H9 (cell line): ENCODE measurements at regions not wholly inside any gene's neighbourhood (a gene's known extent, or its start where the extent isn't known, plus 50 kb on each side); places are given as distances from the start of the nearest gene placed in this dataset.

Source experiments
- DNase-seq: peaks from one replicate; pipeline ENCODE4 v3.0.0-alpha.2; 2017
- H2AFZ ChIP-seq: one replicate; pipeline ENCODE4 v1.6.1; 2013; ENCODE audit warnings: mild to moderate bottlenecking, low read length, control low read depth, moderate library complexity
- H2AK5ac ChIP-seq: 2 replicates; pipeline ENCODE4 v1.6.1; 2013; ENCODE audit warnings: low read length, control low read depth, mixed read lengths; ENCODE audit not compliant: insufficient read length
- H2BK120ac ChIP-seq: one replicate; pipeline ENCODE4 v1.6.1; 2013; ENCODE audit warnings: low read depth, mild to moderate bottlenecking, low read length, control low read depth, inconsistent platforms; ENCODE audit not compliant: poor library complexity, severe bottlenecking
- H2BK12ac ChIP-seq: 2 replicates; pipeline ENCODE4 v1.6.1; 2013; ENCODE audit warnings: low read length, control low read depth, mixed read lengths, low read depth; ENCODE audit not compliant: insufficient read length
- H2BK15ac ChIP-seq: 2 replicates; pipeline ENCODE4 v1.6.1; 2013; ENCODE audit warnings: low read depth, low read length, control low read depth
- H2BK20ac ChIP-seq: one replicate; pipeline ENCODE4 v1.6.1; 2013; ENCODE audit warnings: low read depth, mild to moderate bottlenecking, low read length, control low read depth, inconsistent platforms; ENCODE audit not compliant: poor library complexity, severe bottlenecking
- H2BK5ac ChIP-seq: 2 replicates; pipeline ENCODE4 v1.6.1; 2013; ENCODE audit warnings: low read length, control low read depth, mixed read lengths; ENCODE audit not compliant: insufficient read length
- H3K14ac ChIP-seq: 2 replicates; pipeline ENCODE4 v1.6.1; 2013; ENCODE audit warnings: low read length, control low read depth; ENCODE audit not compliant: insufficient read depth
- H3K18ac ChIP-seq: 2 replicates; pipeline ENCODE4 v1.6.1; 2013; ENCODE audit warnings: low read depth, mild to moderate bottlenecking, mixed read lengths, low read length, control low read depth; ENCODE audit not compliant: insufficient read length
- H3K23ac ChIP-seq: 2 replicates; pipeline ENCODE4 v1.6.1; 2013; ENCODE audit warnings: low read length, control low read depth, mixed read lengths, low read depth; ENCODE audit not compliant: insufficient read length
- H3K23me2 ChIP-seq: 2 replicates; pipeline ENCODE4 v1.6.1; 2013; ENCODE audit warnings: low read depth, mild to moderate bottlenecking, mixed read lengths, low read length, control low read depth; ENCODE audit not compliant: insufficient read length, poor library complexity, severe bottlenecking
- H3K27ac ChIP-seq: 2 replicates; pipeline ENCODE4 v1.5.1; 2013; ENCODE audit warnings: low read length, control low read depth, mixed read lengths, low read depth; ENCODE audit not compliant: insufficient read length
- H3K27me3 ChIP-seq: 2 replicates; pipeline ENCODE4 v1.6.1; 2013; ENCODE audit warnings: low read length, control low read depth, inconsistent platforms; ENCODE audit not compliant: insufficient read depth
- H3K4ac ChIP-seq: 2 replicates; pipeline ENCODE4 v1.6.1; 2013; ENCODE audit warnings: low read depth, mild to moderate bottlenecking, control low read depth, inconsistent platforms, low read length, moderate library complexity
- H3K4me1 ChIP-seq: 2 replicates; pipeline ENCODE4 v1.6.1; 2013; ENCODE audit warnings: low read length, control low read depth, inconsistent platforms; ENCODE audit not compliant: insufficient read depth
- H3K4me2 ChIP-seq: 2 replicates; pipeline ENCODE4 v1.6.1; 2013; ENCODE audit warnings: low read length, control low read depth, mixed read lengths; ENCODE audit not compliant: insufficient read length, insufficient read depth
- H3K56ac ChIP-seq: 2 replicates; pipeline ENCODE4 v1.6.1; 2013; ENCODE audit warnings: low read depth, mild to moderate bottlenecking, mixed read lengths, low read length, control low read depth; ENCODE audit not compliant: insufficient read length
- H3K79me1 ChIP-seq: 2 replicates; pipeline ENCODE4 v1.6.1; 2013; ENCODE audit warnings: low read depth, mild to moderate bottlenecking, moderate library complexity, low read length, control low read depth, inconsistent platforms; ENCODE audit not compliant: insufficient read depth, poor library complexity, severe bottlenecking
- H3K79me2 ChIP-seq: 2 replicates; pipeline ENCODE4 v1.6.1; 2013; ENCODE audit warnings: low read length, control low read depth, inconsistent platforms; ENCODE audit not compliant: insufficient read depth
- H3K9ac ChIP-seq: 2 replicates; pipeline ENCODE4 v1.6.1; 2013; ENCODE audit warnings: low read length, control low read depth, mixed read lengths; ENCODE audit not compliant: insufficient read length; ENCODE audit errors: extremely low read depth
- H3K9me3 ChIP-seq: one replicate; pipeline ENCODE4 v1.6.1; 2013; ENCODE audit warnings: low read depth, low read length, inconsistent platforms; ENCODE audit not compliant: control insufficient read depth
- H3T11ph ChIP-seq: one replicate; pipeline ENCODE4 v1.6.1; 2013; ENCODE audit warnings: mild to moderate bottlenecking, low read length, control low read depth, inconsistent platforms
- H4K20me1 ChIP-seq: one replicate; pipeline ENCODE4 v1.6.1; 2013; ENCODE audit not compliant: control insufficient read depth, insufficient read length, insufficient read depth
- H4K5ac ChIP-seq: 2 replicates; pipeline ENCODE4 v1.6.1; 2013; ENCODE audit warnings: low read depth, mild to moderate bottlenecking, mixed read lengths, low read length, control low read depth; ENCODE audit not compliant: insufficient read length
- H4K8ac ChIP-seq: replicated peaks from 2 replicates; pipeline ENCODE4 v1.6.1; 2013; ENCODE audit warnings: low read length, control low read depth, mixed read lengths, low read depth; ENCODE audit not compliant: insufficient read length
- H4K91ac ChIP-seq: 2 replicates; pipeline ENCODE4 v1.6.1; 2013; ENCODE audit warnings: low read depth, mild to moderate bottlenecking, moderate library complexity, mixed read lengths, low read length, control low read depth; ENCODE audit not compliant: insufficient read length
- H3K27ac Mint-ChIP-seq, 3 experiments: 2 replicates in 2 of 3; 3 replicates in 1 of 3; pipeline ENCODE4 v1.8.0; 2020 to 2021; ENCODE audit warnings: mixed read lengths in 3 of 3, mild to moderate bottlenecking in 1 of 3, moderate library complexity in 1 of 3
- H3K27me3 Mint-ChIP-seq: 2 replicates; pipeline ENCODE4 v1.8.0; 2021; ENCODE audit warnings: low read depth, mild to moderate bottlenecking, moderate library complexity, mixed read lengths
- H3K36me3 Mint-ChIP-seq, 3 experiments: 2 replicates in 2 of 3; 3 replicates in 1 of 3; pipeline ENCODE4 v1.8.0; 2020 to 2021; ENCODE audit warnings: low read depth in 3 of 3, mixed read lengths in 3 of 3; ENCODE audit not compliant: insufficient read depth in 1 of 3
- H3K4me1 Mint-ChIP-seq, 2 experiments: 2 replicates each; pipeline ENCODE4 v1.8.0; 2020; ENCODE audit warnings: mixed read lengths in 2 of 2
- H3K4me3 Mint-ChIP-seq, 2 experiments: 2 replicates in 1 of 2; 3 replicates in 1 of 2; pipeline ENCODE4 v1.8.0; 2020 to 2021; ENCODE audit warnings: mild to moderate bottlenecking in 2 of 2, mixed read lengths in 2 of 2, moderate library complexity in 1 of 2
- H3K9me3 Mint-ChIP-seq, 2 experiments: 2 replicates in 1 of 2; 3 replicates in 1 of 2; pipeline ENCODE4 v1.8.0; 2020; ENCODE audit warnings: mild to moderate bottlenecking in 2 of 2, mixed read lengths in 2 of 2, moderate library complexity in 1 of 2
- CTCF ChIP-seq: fragments of 200-600 bp; sonication (generic); conservative IDR thresholded peaks from 3 replicates; pipeline ENCODE4 v1.8.0; 2021; ENCODE audit warnings: antibody characterized with exemption, mild to moderate bottlenecking
- WGBS: extraction: QIAGEN DNeasy Blood & Tissue Kit; methylation state at CpG from one replicate; pipeline ENCODE4 v1.1.7; 2013; ENCODE audit warnings: missing lambda C conversion rate, low lambda C conversion rate, mixed read lengths; ENCODE audit not compliant: insufficient read length; ENCODE audit errors: extremely low coverage; 5-methylcytosine and 5-hydroxymethylcytosine counted together

GRCh38 chr2:120959426-120959825, 223.8 kb downstream of the GLI2 start:
- Histone ChIP-seq H2BK5ac (no peak overlapping the region), H3K4me1 (no peaks in the 10 kb centered on the region), H4K91ac (no peak overlapping the region), H3K79me1 (no peaks in the 10 kb centered on the region), H4K5ac (no peak overlapping the region), H3K9me3 (no peaks in the 10 kb centered on the region), H3T11ph (no peak overlapping the region), H3K4me2 (no peak overlapping the region), H2BK120ac (no peak overlapping the region), H2BK15ac (no peak overlapping the region), H3K4ac (no peak overlapping the region), H2AK5ac (no peak overlapping the region), H2BK20ac (no peak overlapping the region), H3K23ac (no peak overlapping the region), H3K14ac (no peak overlapping the region), H3K79me2 (no peaks in the 10 kb centered on the region), H3K27ac (no peak overlapping the region), H3K56ac (no peak overlapping the region), H3K23me2 (no peaks in the 10 kb centered on the region), H4K20me1 (no peaks in the 10 kb centered on the region), H4K8ac (no peak overlapping the region), H2AFZ (no peak overlapping the region), H2BK12ac (no peak overlapping the region), H3K9ac (no peak overlapping the region), H3K27me3 (no peaks in the 10 kb centered on the region), H3K18ac (no peak overlapping the region)
- no peak overlapping the region for H3K4me3 Mint-ChIP-seq
- H3K36me3 Mint-ChIP-seq: peaks cover 6 to 28% (median 15%) of the 10 kb centered on the region in 3 experiments
- WGBS: no CpG with 5 or more reads among the region's 13 CpGs
- TF ChIP-seq CTCF: no peak
- peaks cover 2 to 8% of the 10 kb centered on the region in 2 experiments; a peak in 3 of 4 replicates for H3K4me1 Mint-ChIP-seq
- H3K9me3 Mint-ChIP-seq: no peaks in the 10 kb centered on the region
- DNase-seq: no peak
- H3K27ac Mint-ChIP-seq: no peak overlapping the region
- no peaks in the 10 kb centered on the region for H3K27me3 Mint-ChIP-seq
